MCF 10A (cell line): ENCODE measurements at regions not wholly inside any gene's neighbourhood (a gene's known extent, or its start where the extent isn't known, plus 50 kb on each side); places are given as distances from the start of the nearest gene placed in this dataset.

Experiments used
- BruUV-seq: library from RNA; stranded (reverse); fragments of 400-500 nt; replicated peaks from 2 replicates; lab custom pipeline; 2021; lab: Mats Ljungman, UMichigan
- CTCF ChIA-PET: fragments of 300-600 bp; sonication (Branson Sonifier 250); formaldehyde crosslinking; extraction: SDS; loops from one replicate; lab custom pipeline; 2021; ENCODE audit warnings: antibody characterized with exemption, inconsistent platforms; lab: Yijun Ruan, JAX
- POLR2A ChIA-PET: fragments of 300-600, 350-650 bp; sonication (Branson Sonifier 250); formaldehyde crosslinking; extraction: SDS; loops from one replicate; lab custom pipeline; 2020; ENCODE audit warnings: antibody characterized with exemption, inconsistent platforms; lab: Yijun Ruan, JAX
- DNase-seq: peaks from one replicate; pipeline ENCODE4 v3.0.0-alpha.2; 2018; ENCODE audit not compliant: unreplicated experiment
- H3K27ac Mint-ChIP-seq: one replicate; pipeline ENCODE4 v1.8.0; 2022; ENCODE audit warnings: mild to moderate bottlenecking, low read depth, mixed read lengths; ENCODE audit not compliant: unreplicated experiment
- H3K27me3 Mint-ChIP-seq: one replicate; pipeline ENCODE4 v1.8.0; 2022; ENCODE audit warnings: mixed read lengths; ENCODE audit not compliant: insufficient read depth, unreplicated experiment
- H3K36me3 Mint-ChIP-seq: one replicate; pipeline ENCODE4 v1.8.0; 2022; ENCODE audit warnings: mild to moderate bottlenecking, moderate library complexity, mixed read lengths; ENCODE audit not compliant: insufficient read depth, unreplicated experiment
- H3K4me1 Mint-ChIP-seq: one replicate; pipeline ENCODE4 v1.8.0; 2022; ENCODE audit warnings: mixed read lengths; ENCODE audit not compliant: insufficient read depth, unreplicated experiment
- H3K4me3 Mint-ChIP-seq: one replicate; pipeline ENCODE4 v1.8.0; 2022; ENCODE audit warnings: mild to moderate bottlenecking, moderate library complexity, mixed read lengths; ENCODE audit not compliant: unreplicated experiment
- H3K9me3 Mint-ChIP-seq: one replicate; pipeline ENCODE4 v1.8.0; 2022; ENCODE audit warnings: mixed read lengths; ENCODE audit not compliant: unreplicated experiment
- intact Hi-C: fragments of 100-400 bp; cut with micrococcal nuclease; formaldehyde crosslinking; loops from 2 replicates; pipeline ENCODE4 v1.14.1; 2022
- TF ChIP-seq, protein P1 (sequence below): fragments of 200-600 bp; IDR thresholded peaks from one replicate; pipeline ENCODE4 v1.8.0; 2022; ENCODE audit warnings: antibody characterized with exemption, mild to moderate bottlenecking; ENCODE audit not compliant: unreplicated experiment

DNA sequence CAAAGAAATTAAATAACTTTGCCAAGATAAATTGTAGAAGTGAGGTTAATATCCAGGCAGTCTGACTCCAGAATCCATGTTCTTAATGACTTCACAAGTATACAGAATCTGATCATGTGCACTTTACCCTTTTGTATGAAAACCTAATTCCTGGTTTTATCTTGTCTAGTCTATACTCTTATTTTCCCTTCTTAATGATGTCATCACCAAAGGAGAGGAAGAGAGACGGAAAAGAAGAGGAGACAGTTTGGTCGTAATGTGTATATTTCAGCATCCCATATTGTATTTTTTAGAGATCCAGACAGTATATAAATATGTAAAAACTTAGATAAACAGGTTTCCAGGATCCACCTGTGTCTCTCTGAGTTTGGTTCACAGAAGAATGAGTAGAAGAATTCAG lies 159.9 kb upstream of the MDFIC start:
- Mint-ChIP-seq H3K9me3 (no peaks in the 10 kb centered on the region), H3K36me3 (no peaks in the 10 kb centered on the region), H3K27me3 (no peaks in the 10 kb centered on the region), H3K27ac (no peak overlapping the region), H3K4me3 (no peak overlapping the region), H3K4me1 (peaks cover 20% of the 10 kb centered on the region)
- no TSS peak for BruUV-seq
- DNase-seq = no peak
- intact Hi-C loops = no loop called here
- TF ChIP-seq, protein P1, sequence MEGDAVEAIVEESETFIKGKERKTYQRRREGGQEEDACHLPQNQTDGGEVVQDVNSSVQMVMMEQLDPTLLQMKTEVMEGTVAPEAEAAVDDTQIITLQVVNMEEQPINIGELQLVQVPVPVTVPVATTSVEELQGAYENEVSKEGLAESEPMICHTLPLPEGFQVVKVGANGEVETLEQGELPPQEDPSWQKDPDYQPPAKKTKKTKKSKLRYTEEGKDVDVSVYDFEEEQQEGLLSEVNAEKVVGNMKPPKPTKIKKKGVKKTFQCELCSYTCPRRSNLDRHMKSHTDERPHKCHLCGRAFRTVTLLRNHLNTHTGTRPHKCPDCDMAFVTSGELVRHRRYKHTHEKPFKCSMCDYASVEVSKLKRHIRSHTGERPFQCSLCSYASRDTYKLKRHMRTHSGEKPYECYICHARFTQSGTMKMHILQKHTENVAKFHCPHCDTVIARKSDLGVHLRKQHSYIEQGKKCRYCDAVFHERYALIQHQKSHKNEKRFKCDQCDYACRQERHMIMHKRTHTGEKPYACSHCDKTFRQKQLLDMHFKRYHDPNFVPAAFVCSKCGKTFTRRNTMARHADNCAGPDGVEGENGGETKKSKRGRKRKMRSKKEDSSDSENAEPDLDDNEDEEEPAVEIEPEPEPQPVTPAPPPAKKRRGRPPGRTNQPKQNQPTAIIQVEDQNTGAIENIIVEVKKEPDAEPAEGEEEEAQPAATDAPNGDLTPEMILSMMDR = no peak
- POLR2A ChIA-PET = no interaction called here
- CTCF ChIA-PET = interaction anchor here (1.1 kb wide), 1 partner anchor 23 kb away, joined by 3 read pairs; no protein-coding TSS in a partner anchor

DNA sequence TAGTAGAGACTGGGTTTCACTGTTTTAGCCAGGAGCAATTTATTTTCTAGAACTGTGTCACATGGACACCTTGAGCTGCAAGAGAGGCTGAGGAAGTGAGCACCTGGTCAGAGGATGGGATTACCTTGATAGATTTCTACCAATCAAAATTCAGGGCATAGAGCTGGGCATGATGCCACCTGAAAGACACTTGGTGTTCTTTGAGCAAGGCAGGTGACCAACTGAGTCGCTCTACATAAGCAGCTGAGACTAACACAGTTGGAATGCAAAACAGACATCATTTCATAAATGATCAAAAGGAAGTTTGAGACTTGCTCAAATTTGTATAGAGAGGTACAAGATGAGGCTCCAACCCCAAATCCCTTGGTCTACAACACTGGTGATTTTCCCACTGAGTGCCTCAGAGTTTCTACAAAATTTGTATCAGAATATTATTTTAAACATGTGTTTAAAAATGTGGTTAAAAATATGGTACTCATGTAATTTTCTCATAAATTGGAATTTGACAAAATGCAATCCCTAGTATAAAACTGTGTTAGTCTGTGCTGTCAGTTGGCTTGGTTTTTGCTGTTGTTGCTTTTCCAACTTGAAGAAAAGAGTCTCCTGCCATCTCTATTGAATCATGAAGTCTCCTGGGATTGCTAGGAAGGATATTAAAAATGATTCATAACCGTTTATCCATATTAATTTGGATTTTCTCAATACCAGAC lies 156.4 kb upstream of the MDFIC start:
- H3K9me3 Mint-ChIP-seq = no peaks in the 10 kb centered on the region
- H3K4me3 Mint-ChIP-seq = no peak overlapping the region
- H3K27ac Mint-ChIP-seq = no peak overlapping the region
- no TSS peak for BruUV-seq
- intact Hi-C loops = no loop called here
- peaks cover 3% of the 10 kb centered on the region for H3K4me1 Mint-ChIP-seq
- ChIA-PET POLR2A (no interaction called here), CTCF (no interaction called here)
- H3K36me3 Mint-ChIP-seq = no peaks in the 10 kb centered on the region
- H3K27me3 Mint-ChIP-seq = no peaks in the 10 kb centered on the region
- no peak for DNase-seq
- TF ChIP-seq, protein P1 = no peak

DNA sequence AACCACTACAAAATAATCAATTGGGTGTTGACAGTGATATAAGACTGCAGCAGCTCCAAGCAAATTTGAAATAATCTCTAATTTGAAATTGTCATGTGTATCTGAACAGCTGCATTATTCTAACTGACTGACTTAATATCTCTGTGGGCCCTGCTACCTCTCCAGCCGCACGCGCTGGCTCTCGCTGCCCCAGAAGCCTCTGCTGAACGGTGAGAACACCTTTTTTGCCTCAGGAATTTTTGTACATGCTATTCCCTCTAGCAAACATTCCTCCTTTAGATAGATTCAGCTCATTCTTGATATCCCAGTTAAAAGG lies 155.9 kb upstream of the MDFIC start:
- BruUV-seq = no TSS peak
- no peak for DNase-seq
- Mint-ChIP-seq H3K27ac (no peak overlapping the region), H3K36me3 (no peaks in the 10 kb centered on the region), H3K4me1 (no peaks in the 10 kb centered on the region), H3K9me3 (no peaks in the 10 kb centered on the region), H3K27me3 (no peaks in the 10 kb centered on the region), H3K4me3 (no peak overlapping the region)
- POLR2A ChIA-PET = no interaction called here
- CTCF ChIA-PET = no interaction called here
- intact Hi-C loops = no loop called here
- TF ChIP-seq, protein P1 = no peak

DNA sequence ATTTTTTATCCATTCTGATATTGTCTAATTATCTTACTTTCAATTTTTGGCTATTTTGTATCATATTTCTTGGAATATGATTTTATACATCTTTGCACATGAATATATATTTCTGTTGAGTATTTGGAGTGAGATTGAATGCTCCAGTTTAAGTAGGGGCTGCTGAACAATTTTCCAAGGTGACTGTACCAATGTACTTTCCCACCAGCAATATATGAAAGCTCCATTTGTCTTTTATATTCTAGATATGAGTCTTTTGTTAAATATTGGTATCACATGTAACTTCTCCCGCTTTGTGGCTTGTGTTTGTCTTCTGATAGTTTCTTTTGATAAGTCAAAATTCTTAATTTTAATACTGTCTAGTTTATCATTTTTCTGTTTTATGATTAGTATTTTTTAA lies 144.6 kb upstream of the MDFIC start:
- Mint-ChIP-seq H3K4me3 (no peak overlapping the region), H3K36me3 (no peaks in the 10 kb centered on the region), H3K27me3 (no peaks in the 10 kb centered on the region), H3K9me3 (no peaks in the 10 kb centered on the region), H3K4me1 (no peaks in the 10 kb centered on the region), H3K27ac (no peak overlapping the region)
- DNase-seq = no peak
- intact Hi-C loops = no loop called here
- TF ChIP-seq, protein P1 = no peak
- POLR2A ChIA-PET = no interaction called here
- BruUV-seq = no TSS peak
- CTCF ChIA-PET = interaction anchor here (0.7 kb wide), 1 partner anchor 43 kb away, joined by 3 read pairs; no protein-coding TSS in a partner anchor
